ENCODE measurements at regions not wholly inside any gene's neighbourhood (a gene's known extent, or its start where the extent isn't known, plus 50 kb on each side); places are given as distances from the start of the nearest gene placed in this dataset.

GRCh38 chr1:73100216-73100615 is 817.9 kb upstream of the NEGR1 start (continued):
- TF ChIP-seq TSHZ2 (CRISPR knock-in tag; IDR thresholded peaks at IDR 0.05) = no peak
- TF ChIP-seq, protein P1, sequence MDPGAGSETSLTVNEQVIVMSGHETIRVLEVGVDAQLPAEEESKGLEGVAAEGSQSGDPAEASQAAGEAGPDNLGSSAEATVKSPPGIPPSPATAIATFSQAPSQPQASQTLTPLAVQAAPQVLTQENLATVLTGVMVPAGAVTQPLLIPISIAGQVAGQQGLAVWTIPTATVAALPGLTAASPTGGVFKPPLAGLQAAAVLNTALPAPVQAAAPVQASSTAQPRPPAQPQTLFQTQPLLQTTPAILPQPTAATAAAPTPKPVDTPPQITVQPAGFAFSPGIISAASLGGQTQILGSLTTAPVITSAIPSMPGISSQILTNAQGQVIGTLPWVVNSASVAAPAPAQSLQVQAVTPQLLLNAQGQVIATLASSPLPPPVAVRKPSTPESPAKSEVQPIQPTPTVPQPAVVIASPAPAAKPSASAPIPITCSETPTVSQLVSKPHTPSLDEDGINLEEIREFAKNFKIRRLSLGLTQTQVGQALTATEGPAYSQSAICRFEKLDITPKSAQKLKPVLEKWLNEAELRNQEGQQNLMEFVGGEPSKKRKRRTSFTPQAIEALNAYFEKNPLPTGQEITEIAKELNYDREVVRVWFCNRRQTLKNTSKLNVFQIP (CRISPR knock-in tag; IDR thresholded peaks at IDR 0.05; ENCODE audit: borderline replicate concordance, low read depth) = no peak

GRCh38 chr1:73097917-73098316 is 815.6 kb upstream of the NEGR1 start:
- no peak for ATAC-seq
- TF ChIP-seq CREB5 (CRISPR knock-in tag; IDR thresholded peaks at IDR 0.05; ENCODE audit: low read depth) (no peak), ZC3H10 (CRISPR knock-in tag; IDR thresholded peaks at IDR 0.05) (no peak), RARB (CRISPR knock-in tag; IDR thresholded peaks at IDR 0.05) (no peak), ESRRG (CRISPR knock-in tag; IDR thresholded peaks at IDR 0.05) (no peak), ISL1 (CRISPR knock-in tag; IDR thresholded peaks at IDR 0.05) (no peak), PPARA (CRISPR knock-in tag; IDR thresholded peaks at IDR 0.05; ENCODE audit: borderline replicate concordance) (no peak)

DNA sequence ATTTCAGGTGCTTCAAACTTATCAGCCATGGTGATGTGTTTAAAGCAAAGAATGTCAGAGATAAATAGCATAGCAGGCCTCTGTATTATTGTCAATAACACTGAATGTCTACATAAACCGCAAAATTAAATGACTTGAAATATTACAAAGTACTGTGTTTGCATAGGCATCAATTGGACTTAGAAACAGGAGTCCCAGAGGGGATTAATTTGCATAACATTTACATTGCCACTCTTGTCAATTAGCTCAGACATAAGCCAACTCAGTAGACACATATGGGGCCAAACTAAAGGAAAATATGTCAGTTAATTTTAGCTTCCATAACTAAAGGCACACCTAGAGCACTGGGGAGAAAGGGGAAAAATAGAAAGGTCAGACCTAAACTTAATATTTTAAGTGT is 814.5 kb upstream of the NEGR1 start:
- no peak for TF ChIP-seq CSRNP3 (CRISPR knock-in tag; IDR thresholded peaks at IDR 0.05)
- no peak for TF ChIP-seq TSHZ2 (CRISPR knock-in tag; IDR thresholded peaks at IDR 0.05)
- TF ChIP-seq OSR1 (CRISPR knock-in tag; IDR thresholded peaks at IDR 0.05) = no peak
- TF ChIP-seq CSDC2 (CRISPR knock-in tag; IDR thresholded peaks at IDR 0.05) = no peak
- no peak for ATAC-seq

DNA sequence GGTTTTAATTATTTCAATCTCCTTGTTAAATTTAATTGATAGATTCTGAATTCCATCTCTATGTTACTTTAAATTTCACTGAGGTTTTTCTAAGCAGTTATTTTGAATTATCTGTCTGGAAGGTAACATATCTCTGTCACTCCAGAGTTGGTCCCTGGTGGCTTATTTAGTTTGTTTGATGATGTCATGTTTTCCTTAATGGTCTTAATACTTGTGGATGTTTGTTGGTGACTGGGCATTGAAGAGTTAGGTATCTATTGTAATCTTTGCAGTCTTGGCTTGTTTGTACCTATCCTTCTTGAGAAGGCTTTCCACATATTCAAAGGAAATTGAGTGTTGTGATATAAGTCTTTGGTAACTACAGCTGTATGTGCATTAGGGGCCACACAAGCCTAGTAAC is 810.0 kb upstream of the NEGR1 start:
- no peak for TF ChIP-seq BACH2 (CRISPR knock-in tag; IDR thresholded peaks at IDR 0.05; ENCODE audit: borderline replicate concordance)
- no peak for ATAC-seq

DNA sequence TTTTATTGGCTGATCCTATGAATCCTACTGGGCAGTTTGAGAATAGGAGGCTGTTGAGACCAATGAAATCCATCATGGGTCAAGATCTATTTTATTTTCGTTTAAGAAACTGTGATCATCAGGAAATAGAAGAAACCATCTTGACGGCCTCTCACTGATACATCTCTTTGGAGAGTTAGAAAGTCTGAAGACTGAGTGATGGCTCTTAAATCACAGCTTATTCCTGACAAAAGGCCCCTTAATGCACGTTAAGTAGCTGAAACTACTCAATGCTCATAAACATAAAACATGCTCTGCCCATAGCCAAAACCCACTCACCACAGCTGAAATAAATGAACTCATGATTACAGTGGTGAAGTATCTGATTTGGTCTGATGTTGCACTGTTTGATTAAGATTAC is 784.5 kb upstream of the NEGR1 start:
- no peak for ATAC-seq
- no peak for TF ChIP-seq ZNF565 (CRISPR knock-in tag; conservative IDR thresholded peaks at IDR 0.05; ENCODE audit: low read depth)
- no peak for TF ChIP-seq ARNTL (CRISPR knock-in tag; IDR thresholded peaks at IDR 0.05; ENCODE audit: borderline replicate concordance, low read depth)
- TF ChIP-seq CSRNP3 (CRISPR knock-in tag; IDR thresholded peaks at IDR 0.05) = no peak
- TF ChIP-seq ZC3H10 (CRISPR knock-in tag; IDR thresholded peaks at IDR 0.05) = no peak
